ENCODE measurements at regions not wholly inside any gene's neighbourhood (a gene's known extent, or its start where the extent isn't known, plus 50 kb on each side); places are given as distances from the start of the nearest gene placed in this dataset.

DNA sequence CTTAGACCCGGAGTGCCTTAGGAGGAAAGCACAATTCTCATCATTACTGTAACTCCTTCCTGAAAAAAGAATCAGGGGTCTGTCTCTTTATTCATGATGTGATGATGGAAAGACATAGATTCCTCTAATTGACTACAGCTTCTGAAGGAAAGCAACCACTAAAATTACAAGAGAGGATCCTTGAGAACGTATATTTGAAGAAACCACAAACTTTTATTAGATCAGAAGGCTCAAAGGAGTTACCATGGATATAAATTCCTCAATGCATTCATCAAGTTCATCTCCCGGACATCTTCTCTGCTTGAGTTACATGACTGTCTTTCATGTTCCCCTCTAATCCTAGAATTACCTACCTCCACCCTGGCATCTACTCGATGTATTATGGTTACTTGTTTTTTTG, 104.1 kb upstream of the PAPPA start:
- Histone ChIP-seq H3K4me3 (ENCODE audit: low read length) (no peak overlapping the region), H3F3A (ENCODE audit: insufficient read depth, low read length) (no peaks in the 10 kb centered on the region), H3K4me2 (ENCODE audit: low read depth, low read length) (no peak overlapping the region), H3K9me3 (replicated peaks; ENCODE audit: insufficient read depth, low read length) (no peaks in the 10 kb centered on the region), H3K9ac (ENCODE audit: low read length) (no peak overlapping the region), H3K36me3 (replicated peaks; ENCODE audit: insufficient read depth, low read length) (no peaks in the 10 kb centered on the region), H3K27me3 (replicated peaks; ENCODE audit: insufficient read depth, low read length) (no peaks in the 10 kb centered on the region), H3K9me2 (replicated peaks; ENCODE audit: insufficient read depth, low read length) (no peaks in the 10 kb centered on the region), H2AFZ (ENCODE audit: low read length) (no peak overlapping the region), H3K4me1 (ENCODE audit: low read length) (no peaks in the 10 kb centered on the region), H4K20me1 (ENCODE audit: insufficient read depth, low read length) (no peaks in the 10 kb centered on the region), H3K27ac (ENCODE audit: low read length) (no peak overlapping the region), H3K79me2 (ENCODE audit: low read length) (no peaks in the 10 kb centered on the region)
- no peak for DNase-seq
- TF ChIP-seq, protein P1, sequence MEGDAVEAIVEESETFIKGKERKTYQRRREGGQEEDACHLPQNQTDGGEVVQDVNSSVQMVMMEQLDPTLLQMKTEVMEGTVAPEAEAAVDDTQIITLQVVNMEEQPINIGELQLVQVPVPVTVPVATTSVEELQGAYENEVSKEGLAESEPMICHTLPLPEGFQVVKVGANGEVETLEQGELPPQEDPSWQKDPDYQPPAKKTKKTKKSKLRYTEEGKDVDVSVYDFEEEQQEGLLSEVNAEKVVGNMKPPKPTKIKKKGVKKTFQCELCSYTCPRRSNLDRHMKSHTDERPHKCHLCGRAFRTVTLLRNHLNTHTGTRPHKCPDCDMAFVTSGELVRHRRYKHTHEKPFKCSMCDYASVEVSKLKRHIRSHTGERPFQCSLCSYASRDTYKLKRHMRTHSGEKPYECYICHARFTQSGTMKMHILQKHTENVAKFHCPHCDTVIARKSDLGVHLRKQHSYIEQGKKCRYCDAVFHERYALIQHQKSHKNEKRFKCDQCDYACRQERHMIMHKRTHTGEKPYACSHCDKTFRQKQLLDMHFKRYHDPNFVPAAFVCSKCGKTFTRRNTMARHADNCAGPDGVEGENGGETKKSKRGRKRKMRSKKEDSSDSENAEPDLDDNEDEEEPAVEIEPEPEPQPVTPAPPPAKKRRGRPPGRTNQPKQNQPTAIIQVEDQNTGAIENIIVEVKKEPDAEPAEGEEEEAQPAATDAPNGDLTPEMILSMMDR (IDR thresholded peaks at IDR 0.05; ENCODE audit: low read length), result no peak
- TF ChIP-seq EZH2 (optimal IDR thresholded peaks at IDR 0.05; ENCODE audit: low read depth, low read length) (no peak), EZH2phosphoT487 (IDR thresholded peaks at IDR 0.05; ENCODE audit: low read length) (no peak)

DNA sequence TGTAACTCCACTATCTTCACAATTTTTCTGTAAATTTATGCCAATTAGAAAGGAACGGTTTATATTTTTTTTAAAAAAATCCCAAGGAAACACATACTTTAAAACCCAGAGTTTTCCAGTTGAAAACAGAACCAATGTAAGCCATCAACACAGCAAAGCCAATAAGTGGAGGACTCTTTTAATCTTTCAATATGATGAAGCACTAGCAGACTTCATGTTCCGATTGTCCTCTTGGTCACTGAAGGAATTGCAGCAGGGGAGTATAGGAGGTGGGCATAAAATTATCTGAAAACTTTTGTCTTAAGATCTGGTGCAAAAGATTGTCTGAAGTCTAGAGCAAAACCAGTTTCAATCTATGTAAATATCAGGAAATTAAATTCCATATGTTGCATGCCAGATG, 102.1 kb upstream of the PAPPA start:
- no peaks in the 10 kb centered on the region for H3K27me3 ChIP-seq (replicated peaks; ENCODE audit: insufficient read depth, low read length)
- H3K9me2 ChIP-seq (replicated peaks; ENCODE audit: insufficient read depth, low read length), result no peaks in the 10 kb centered on the region
- TF ChIP-seq, protein P1 (IDR thresholded peaks at IDR 0.05; ENCODE audit: low read length), result no peak
- TF ChIP-seq EZH2 (optimal IDR thresholded peaks at IDR 0.05; ENCODE audit: low read depth, low read length), result no peak
- TF ChIP-seq EZH2phosphoT487 (IDR thresholded peaks at IDR 0.05; ENCODE audit: low read length), result no peak
- no peaks in the 10 kb centered on the region for H3K4me1 ChIP-seq (ENCODE audit: low read length)
- no peak overlapping the region for H3K4me2 ChIP-seq (ENCODE audit: low read depth, low read length)
- no peak overlapping the region for H2AFZ ChIP-seq (ENCODE audit: low read length)
- no peaks in the 10 kb centered on the region for H3F3A ChIP-seq (ENCODE audit: insufficient read depth, low read length)
- H3K9me3 ChIP-seq (replicated peaks; ENCODE audit: insufficient read depth, low read length), result no peaks in the 10 kb centered on the region
- DNase-seq, result no peak
- no peaks in the 10 kb centered on the region for H3K79me2 ChIP-seq (ENCODE audit: low read length)
- no peak overlapping the region for H3K4me3 ChIP-seq (ENCODE audit: low read length)
- no peaks in the 10 kb centered on the region for H4K20me1 ChIP-seq (ENCODE audit: insufficient read depth, low read length)
- no peak overlapping the region for H3K9ac ChIP-seq (ENCODE audit: low read length)
- H3K36me3 ChIP-seq (replicated peaks; ENCODE audit: insufficient read depth, low read length), result no peaks in the 10 kb centered on the region
- H3K27ac ChIP-seq (ENCODE audit: low read length), result no peak overlapping the region

DNA sequence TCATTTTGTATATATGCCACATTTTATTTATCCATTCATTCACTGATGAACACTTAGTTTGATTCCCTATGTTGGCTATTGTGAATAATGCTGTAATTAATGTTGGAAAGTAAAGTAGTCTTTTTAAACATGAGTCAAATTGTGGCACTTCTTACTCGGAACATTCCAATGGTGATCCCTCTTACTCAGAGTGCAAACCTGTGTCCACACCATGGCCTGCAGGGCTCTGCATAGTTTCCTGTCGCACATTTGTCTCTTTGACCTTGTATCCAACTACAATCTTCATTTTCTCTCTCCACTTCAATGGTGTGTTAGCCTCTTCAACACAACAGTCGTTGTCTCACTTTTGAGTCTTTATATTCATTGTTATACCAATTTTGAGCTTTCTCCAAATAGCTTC, 98.1 kb upstream of the PAPPA start:
- H3K9me2 ChIP-seq (replicated peaks; ENCODE audit: insufficient read depth, low read length), result no peaks in the 10 kb centered on the region
- H3K27me3 ChIP-seq (replicated peaks; ENCODE audit: insufficient read depth, low read length), result no peaks in the 10 kb centered on the region
- no peaks in the 10 kb centered on the region for H4K20me1 ChIP-seq (ENCODE audit: insufficient read depth, low read length)
- no peak overlapping the region for H3K9ac ChIP-seq (ENCODE audit: low read length)
- no peaks in the 10 kb centered on the region for H3F3A ChIP-seq (ENCODE audit: insufficient read depth, low read length)
- H3K4me2 ChIP-seq (ENCODE audit: low read depth, low read length), result no peak overlapping the region
- H3K27ac ChIP-seq (ENCODE audit: low read length), result no peak overlapping the region
- DNase-seq, result no peak
- TF ChIP-seq, protein P1 (IDR thresholded peaks at IDR 0.05; ENCODE audit: low read length), result no peak
- TF ChIP-seq EZH2phosphoT487 (IDR thresholded peaks at IDR 0.05; ENCODE audit: low read length) (no peak), EZH2 (optimal IDR thresholded peaks at IDR 0.05; ENCODE audit: low read depth, low read length) (no peak)
- H3K4me3 ChIP-seq (ENCODE audit: low read length), result no peak overlapping the region
- H3K36me3 ChIP-seq (replicated peaks; ENCODE audit: insufficient read depth, low read length), result no peaks in the 10 kb centered on the region
- H3K79me2 ChIP-seq (ENCODE audit: low read length), result no peaks in the 10 kb centered on the region
- no peak overlapping the region for H2AFZ ChIP-seq (ENCODE audit: low read length)
- no peaks in the 10 kb centered on the region for H3K4me1 ChIP-seq (ENCODE audit: low read length)
- no peaks in the 10 kb centered on the region; the same call in 1 of the 2 replicates for H3K9me3 ChIP-seq (replicated peaks; ENCODE audit: insufficient read depth, low read length)
